ENCODE measurements at regions not wholly inside any gene's neighbourhood (a gene's known extent, or its start where the extent isn't known, plus 50 kb on each side); places are given as distances from the start of the nearest gene placed in this dataset.

- peaks cover 0 to 2% of the 10 kb centered on the region in 2 experiments; a peak in 1 of 5 replicates for H3K4me1 ChIP-seq (replicated peaks in 1 of 2; ENCODE audit: control insufficient read depth in 2 of 2, insufficient read depth in 2 of 2, low read length in 2 of 2)
- ATAC-seq (no peak), DNase-seq (ENCODE audit: extremely low read depth in 1 of 4, low spot score in 3 of 4) (no peak), FAIRE-seq (peak; percentile 55)
- WGBS (ENCODE audit: insufficient coverage, low coverage, missing lambda C conversion rate): 0% methylated on average over 1 of the region's 1 CpG
- H2AFZ ChIP-seq (ENCODE audit: low read depth, low read length): no peak overlapping the region
- CTCF ChIA-PET (ENCODE audit: low intra/inter-chr PET ratio): no interaction called here
- in situ Hi-C loops (cut with MboI): no loop called here
- no peaks in the 10 kb centered on the region for H3K9me1 ChIP-seq (ENCODE audit: control insufficient read depth, insufficient read depth, low read length)
- no peaks in the 10 kb centered on the region for H3K9me3 ChIP-seq (replicated peaks; ENCODE audit: control insufficient read depth, insufficient read depth, low read depth, low read length)
- H3K4me2 ChIP-seq (ENCODE audit: insufficient read depth, low read length): no peak overlapping the region
- H3K4me3 ChIP-seq: no peak overlapping the region
- peaks cover 12 to 20% of the 10 kb centered on the region in 2 experiments; a peak in 4 of 5 replicates for H3K27me3 ChIP-seq (ENCODE audit: control insufficient read depth in 2 of 2, insufficient read depth in 2 of 2, low read length in 2 of 2)
- H4K20me1 ChIP-seq (replicated peaks; ENCODE audit: control insufficient read depth, insufficient read depth, low read length): no peaks in the 10 kb centered on the region
- intact Hi-C loops (cut with micrococcal nuclease): no loop called here
- H3K79me2 ChIP-seq (ENCODE audit: control insufficient read depth, insufficient read depth, low read length): no peaks in the 10 kb centered on the region
- H3K27ac ChIP-seq (ENCODE audit: extremely low read depth, low read depth, low read length): no peak overlapping the region
- no peak overlapping the region for H3K9ac ChIP-seq (ENCODE audit: insufficient read depth in 1 of 2, low read depth in 2 of 2, low read length in 2 of 2)
- no peaks in the 10 kb centered on the region for H3K36me3 ChIP-seq (ENCODE audit: control insufficient read depth, insufficient read depth, low read length)
- POLR2A ChIA-PET: interaction anchor here (0.8 kb wide), 1 partner anchor 1848 kb away, joined by 3 read pairs; no protein-coding TSS in a partner anchor
- BruUV-seq (replicated peaks): no TSS peak
- no peak for TF ChIP-seq ZFP1 (CRISPR knock-in tag; IDR thresholded peaks at IDR 0.05)
- TF ChIP-seq LARP7 (IDR thresholded peaks at IDR 0.05): no peak
- no peak for TF ChIP-seq KLF10 (CRISPR knock-in tag; IDR thresholded peaks at IDR 0.05)
- TF ChIP-seq RNF2 (IDR thresholded peaks at IDR 0.05): no peak
- TF ChIP-seq, protein P1, sequence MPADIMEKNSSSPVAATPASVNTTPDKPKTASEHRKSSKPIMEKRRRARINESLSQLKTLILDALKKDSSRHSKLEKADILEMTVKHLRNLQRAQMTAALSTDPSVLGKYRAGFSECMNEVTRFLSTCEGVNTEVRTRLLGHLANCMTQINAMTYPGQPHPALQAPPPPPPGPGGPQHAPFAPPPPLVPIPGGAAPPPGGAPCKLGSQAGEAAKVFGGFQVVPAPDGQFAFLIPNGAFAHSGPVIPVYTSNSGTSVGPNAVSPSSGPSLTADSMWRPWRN (IDR thresholded peaks at IDR 0.05; ENCODE audit: low read depth): no peak
- TF ChIP-seq POLR3A (IDR thresholded peaks at IDR 0.05; ENCODE audit: borderline replicate concordance, extremely low read depth, insufficient read depth, insufficient read length): no peak
- no peak for TF ChIP-seq KAT7 (CRISPR knock-in tag; IDR thresholded peaks at IDR 0.05; ENCODE audit: borderline replicate concordance)
- TF ChIP-seq U2AF2 (optimal IDR thresholded peaks at IDR 0.05; ENCODE audit: low read depth, low read length): no peak
- TF ChIP-seq, protein P2, sequence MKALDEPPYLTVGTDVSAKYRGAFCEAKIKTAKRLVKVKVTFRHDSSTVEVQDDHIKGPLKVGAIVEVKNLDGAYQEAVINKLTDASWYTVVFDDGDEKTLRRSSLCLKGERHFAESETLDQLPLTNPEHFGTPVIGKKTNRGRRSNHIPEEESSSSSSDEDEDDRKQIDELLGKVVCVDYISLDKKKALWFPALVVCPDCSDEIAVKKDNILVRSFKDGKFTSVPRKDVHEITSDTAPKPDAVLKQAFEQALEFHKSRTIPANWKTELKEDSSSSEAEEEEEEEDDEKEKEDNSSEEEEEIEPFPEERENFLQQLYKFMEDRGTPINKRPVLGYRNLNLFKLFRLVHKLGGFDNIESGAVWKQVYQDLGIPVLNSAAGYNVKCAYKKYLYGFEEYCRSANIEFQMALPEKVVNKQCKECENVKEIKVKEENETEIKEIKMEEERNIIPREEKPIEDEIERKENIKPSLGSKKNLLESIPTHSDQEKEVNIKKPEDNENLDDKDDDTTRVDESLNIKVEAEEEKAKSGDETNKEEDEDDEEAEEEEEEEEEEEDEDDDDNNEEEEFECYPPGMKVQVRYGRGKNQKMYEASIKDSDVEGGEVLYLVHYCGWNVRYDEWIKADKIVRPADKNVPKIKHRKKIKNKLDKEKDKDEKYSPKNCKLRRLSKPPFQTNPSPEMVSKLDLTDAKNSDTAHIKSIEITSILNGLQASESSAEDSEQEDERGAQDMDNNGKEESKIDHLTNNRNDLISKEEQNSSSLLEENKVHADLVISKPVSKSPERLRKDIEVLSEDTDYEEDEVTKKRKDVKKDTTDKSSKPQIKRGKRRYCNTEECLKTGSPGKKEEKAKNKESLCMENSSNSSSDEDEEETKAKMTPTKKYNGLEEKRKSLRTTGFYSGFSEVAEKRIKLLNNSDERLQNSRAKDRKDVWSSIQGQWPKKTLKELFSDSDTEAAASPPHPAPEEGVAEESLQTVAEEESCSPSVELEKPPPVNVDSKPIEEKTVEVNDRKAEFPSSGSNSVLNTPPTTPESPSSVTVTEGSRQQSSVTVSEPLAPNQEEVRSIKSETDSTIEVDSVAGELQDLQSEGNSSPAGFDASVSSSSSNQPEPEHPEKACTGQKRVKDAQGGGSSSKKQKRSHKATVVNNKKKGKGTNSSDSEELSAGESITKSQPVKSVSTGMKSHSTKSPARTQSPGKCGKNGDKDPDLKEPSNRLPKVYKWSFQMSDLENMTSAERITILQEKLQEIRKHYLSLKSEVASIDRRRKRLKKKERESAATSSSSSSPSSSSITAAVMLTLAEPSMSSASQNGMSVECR (CRISPR knock-in tag; IDR thresholded peaks at IDR 0.05): no peak
- no peak for TF ChIP-seq ZBTB34 (CRISPR knock-in tag; IDR thresholded peaks at IDR 0.05)
- TF ChIP-seq CBX1 (IDR thresholded peaks at IDR 0.05; ENCODE audit: low read depth): no peak
- TF ChIP-seq ZBTB17 (CRISPR knock-in tag; IDR thresholded peaks at IDR 0.05): no peak
- TF ChIP-seq, protein P3, sequence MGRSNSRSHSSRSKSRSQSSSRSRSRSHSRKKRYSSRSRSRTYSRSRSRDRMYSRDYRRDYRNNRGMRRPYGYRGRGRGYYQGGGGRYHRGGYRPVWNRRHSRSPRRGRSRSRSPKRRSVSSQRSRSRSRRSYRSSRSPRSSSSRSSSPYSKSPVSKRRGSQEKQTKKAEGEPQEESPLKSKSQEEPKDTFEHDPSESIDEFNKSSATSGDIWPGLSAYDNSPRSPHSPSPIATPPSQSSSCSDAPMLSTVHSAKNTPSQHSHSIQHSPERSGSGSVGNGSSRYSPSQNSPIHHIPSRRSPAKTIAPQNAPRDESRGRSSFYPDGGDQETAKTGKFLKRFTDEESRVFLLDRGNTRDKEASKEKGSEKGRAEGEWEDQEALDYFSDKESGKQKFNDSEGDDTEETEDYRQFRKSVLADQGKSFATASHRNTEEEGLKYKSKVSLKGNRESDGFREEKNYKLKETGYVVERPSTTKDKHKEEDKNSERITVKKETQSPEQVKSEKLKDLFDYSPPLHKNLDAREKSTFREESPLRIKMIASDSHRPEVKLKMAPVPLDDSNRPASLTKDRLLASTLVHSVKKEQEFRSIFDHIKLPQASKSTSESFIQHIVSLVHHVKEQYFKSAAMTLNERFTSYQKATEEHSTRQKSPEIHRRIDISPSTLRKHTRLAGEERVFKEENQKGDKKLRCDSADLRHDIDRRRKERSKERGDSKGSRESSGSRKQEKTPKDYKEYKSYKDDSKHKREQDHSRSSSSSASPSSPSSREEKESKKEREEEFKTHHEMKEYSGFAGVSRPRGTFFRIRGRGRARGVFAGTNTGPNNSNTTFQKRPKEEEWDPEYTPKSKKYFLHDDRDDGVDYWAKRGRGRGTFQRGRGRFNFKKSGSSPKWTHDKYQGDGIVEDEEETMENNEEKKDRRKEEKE (IDR thresholded peaks at IDR 0.05; ENCODE audit: borderline replicate concordance in 1 of 2, control insufficient read depth in 1 of 2, low read depth in 2 of 2, low read length in 1 of 2): no peak
Measured at GRCh38 chr2:8198766-8199382, 483.0 kb upstream of the ID2 start.

All from K562 (cell line).